ENCODE measurements at regions not wholly inside any gene's neighbourhood (a gene's known extent, or its start where the extent isn't known, plus 50 kb on each side); places are given as distances from the start of the nearest gene placed in this dataset.

DNA sequence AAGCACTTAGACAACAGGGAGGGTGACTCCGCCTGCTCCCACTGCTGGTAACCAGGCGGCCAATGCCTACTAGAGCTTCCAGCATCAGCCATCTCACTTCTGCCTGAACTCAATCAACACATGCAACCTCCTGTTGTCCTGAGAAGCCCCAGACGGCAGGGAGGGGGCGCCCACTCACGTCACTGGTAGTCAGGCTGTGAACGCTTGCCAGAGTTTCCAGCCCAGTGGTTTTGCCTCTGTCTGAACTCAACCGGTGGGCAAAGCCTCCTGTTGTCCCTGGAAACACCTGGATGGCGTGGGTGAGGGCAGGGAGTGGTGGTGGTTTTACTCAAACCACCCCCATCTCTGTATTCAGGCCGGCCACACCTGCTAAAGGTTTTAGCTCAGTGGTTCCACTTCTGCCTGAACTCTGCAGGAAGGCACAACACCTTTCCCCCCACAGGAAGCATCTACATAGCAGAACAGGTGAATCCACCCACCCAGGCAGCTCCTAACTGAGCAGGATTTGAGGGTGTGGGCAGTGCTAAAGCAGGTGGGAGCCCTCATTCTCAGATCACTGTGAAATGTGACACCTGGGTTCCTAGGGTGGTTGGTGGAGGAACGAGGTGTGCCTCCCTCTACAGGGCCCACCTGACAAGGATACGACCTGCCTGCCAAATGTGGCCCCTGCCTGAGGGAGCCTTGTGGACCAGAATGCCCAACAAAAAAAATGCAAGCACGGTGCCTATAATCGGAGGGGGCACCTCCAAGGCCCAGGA lies 563.0 kb upstream of the SEMA3D start:
- no peaks in the 10 kb centered on the region for H3K27me3 ChIP-seq (ENCODE audit: control insufficient read depth in 2 of 2, insufficient read depth in 2 of 2, low read length in 2 of 2)
- in situ Hi-C loops (cut with MboI) (no loop called here), intact Hi-C loops (cut with micrococcal nuclease) (loop anchor here (2.0 kb wide), 1 partner anchor 709 kb away; no protein-coding TSS in a partner anchor)
- H3K4me2 ChIP-seq (ENCODE audit: insufficient read depth, low read length) = no peak overlapping the region
- ChIA-PET POLR2A (no interaction called here), CTCF (ENCODE audit: low intra/inter-chr PET ratio) (no interaction called here)
- no peak for DNase-seq (ENCODE audit: extremely low read depth in 1 of 4, low spot score in 3 of 4)
- no TSS peak for BruUV-seq (replicated peaks)
- no peak for ATAC-seq
- no peaks in the 10 kb centered on the region for H3K9me1 ChIP-seq (ENCODE audit: control insufficient read depth, insufficient read depth, low read length)
- no peak for FAIRE-seq
- no peaks in the 10 kb centered on the region for H3K79me2 ChIP-seq (ENCODE audit: control insufficient read depth, insufficient read depth, low read length)
- WGBS (ENCODE audit: insufficient coverage, low coverage, missing lambda C conversion rate) = under 1% methylated on average over 13 of the region's 13 CpGs
- no peaks in the 10 kb centered on the region for H4K20me1 ChIP-seq (replicated peaks; ENCODE audit: control insufficient read depth, insufficient read depth, low read length)
- no peaks in the 10 kb centered on the region for H3K4me1 ChIP-seq (replicated peaks in 1 of 2; ENCODE audit: control insufficient read depth in 2 of 2, insufficient read depth in 2 of 2, low read length in 2 of 2)
- H3K36me3 ChIP-seq (ENCODE audit: control insufficient read depth, insufficient read depth, low read length) = no peaks in the 10 kb centered on the region
- H3K27ac ChIP-seq (ENCODE audit: extremely low read depth, low read depth, low read length) = no peak overlapping the region
- no peak overlapping the region for H3K4me3 ChIP-seq
- no peak overlapping the region for H3K9ac ChIP-seq (ENCODE audit: insufficient read depth in 1 of 2, low read depth in 2 of 2, low read length in 2 of 2)
- H3K9me3 ChIP-seq (replicated peaks; ENCODE audit: control insufficient read depth, insufficient read depth, low read depth, low read length) = 0 out of 2 replicates have a peak, but pooled peaks cover 5% of the 10 kb centered on the region
- H2AFZ ChIP-seq (ENCODE audit: low read depth, low read length) = no peak overlapping the region
- no peak for TF ChIP-seq THAP12 (CRISPR knock-in tag; IDR thresholded peaks at IDR 0.05)
- no peak for TF ChIP-seq FOXK1 (CRISPR knock-in tag; IDR thresholded peaks at IDR 0.05; ENCODE audit: borderline replicate concordance)
- no peak for TF ChIP-seq NCOA2 (IDR thresholded peaks at IDR 0.05; ENCODE audit: partially characterized antibody in 2 of 2)
- TF ChIP-seq, protein P1, sequence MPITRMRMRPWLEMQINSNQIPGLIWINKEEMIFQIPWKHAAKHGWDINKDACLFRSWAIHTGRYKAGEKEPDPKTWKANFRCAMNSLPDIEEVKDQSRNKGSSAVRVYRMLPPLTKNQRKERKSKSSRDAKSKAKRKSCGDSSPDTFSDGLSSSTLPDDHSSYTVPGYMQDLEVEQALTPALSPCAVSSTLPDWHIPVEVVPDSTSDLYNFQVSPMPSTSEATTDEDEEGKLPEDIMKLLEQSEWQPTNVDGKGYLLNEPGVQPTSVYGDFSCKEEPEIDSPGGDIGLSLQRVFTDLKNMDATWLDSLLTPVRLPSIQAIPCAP (CRISPR knock-in tag; IDR thresholded peaks at IDR 0.05; ENCODE audit: borderline replicate concordance) = no peak
- no peak for TF ChIP-seq NR2F6 (CRISPR knock-in tag; IDR thresholded peaks at IDR 0.05)
- no peak for TF ChIP-seq NKRF (IDR thresholded peaks at IDR 0.05; ENCODE audit: borderline replicate concordance)
- no peak for TF ChIP-seq NUFIP1 (IDR thresholded peaks at IDR 0.05; ENCODE audit: partially characterized antibody)
- no peak for TF ChIP-seq HDAC1 (IDR thresholded peaks at IDR 0.05)
- TF ChIP-seq ZNF518B (CRISPR knock-in tag; IDR thresholded peaks at IDR 0.05) = no peak

Data from K562 (cell line).